ENCODE measurements at regions not wholly inside any gene's neighbourhood (a gene's known extent, or its start where the extent isn't known, plus 50 kb on each side); places are given as distances from the start of the nearest gene placed in this dataset.

- Histone ChIP-seq H3K27ac (ENCODE audit: low read depth in 2 of 2, low read length in 1 of 2) (no peak overlapping the region), H3K27me3 (ENCODE audit: insufficient read depth) (no peaks in the 10 kb centered on the region), H2AFZ (ENCODE audit: low read depth) (no peak overlapping the region), H3K9ac (no peak overlapping the region), H3F3A (replicated peaks; ENCODE audit: insufficient read depth) (no peaks in the 10 kb centered on the region), H3K4me3 (ENCODE audit: low read depth in 2 of 2, low read length in 1 of 2) (no peak overlapping the region), H3K4me1 (ENCODE audit: control insufficient read depth in 1 of 2, insufficient read depth in 2 of 2, low read depth in 1 of 2, low read length in 1 of 2) (no peaks in the 10 kb centered on the region), H3K79me2 (ENCODE audit: insufficient read depth) (no peaks in the 10 kb centered on the region), H3K36me3 (replicated peaks in 1 of 2; ENCODE audit: control insufficient read depth in 1 of 2, insufficient read depth in 2 of 2, low read length in 1 of 2) (no peaks in the 10 kb centered on the region), H4K20me1 (ENCODE audit: insufficient read depth) (no peaks in the 10 kb centered on the region), H3K9me2 (no peaks in the 10 kb centered on the region), H3K4me2 (no peak overlapping the region), H3K9me3 (no peaks in the 10 kb centered on the region)
- CTCF ChIA-PET, result no interaction called here
- DNase-seq, result no peak
- 65% methylated on average over 3 of the region's 3 CpGs for WGBS (ENCODE audit: low lambda C conversion rate)
- TF ChIP-seq FOXJ3 (CRISPR knock-in tag; IDR thresholded peaks at IDR 0.05) (no peak), TCF12 (IDR thresholded peaks at IDR 0.05) (no peak), USF2 (IDR thresholded peaks at IDR 0.05; ENCODE audit: borderline replicate concordance, low read depth, low read length) (no peak), RFX5 (IDR thresholded peaks at IDR 0.05; ENCODE audit: low read length) (no peak), RCOR1 (IDR thresholded peaks at IDR 0.05; ENCODE audit: low read length) (no peak), JUND (IDR thresholded peaks at IDR 0.05) (no peak), RAD21 (IDR thresholded peaks at IDR 0.05; ENCODE audit: low read length) (no peak), FOXM1 (IDR thresholded peaks at IDR 0.05; ENCODE audit: low read depth) (no peak), MAX (IDR thresholded peaks at IDR 0.05; ENCODE audit: low read depth) (no peak), RXRA (IDR thresholded peaks at IDR 0.05; ENCODE audit: borderline replicate concordance, low read depth) (no peak), NRF1 (IDR thresholded peaks at IDR 0.05; ENCODE audit: low read depth, low read length) (no peak), NFIC (IDR thresholded peaks at IDR 0.05; ENCODE audit: borderline replicate concordance) (no peak)
- TF ChIP-seq, protein P1, sequence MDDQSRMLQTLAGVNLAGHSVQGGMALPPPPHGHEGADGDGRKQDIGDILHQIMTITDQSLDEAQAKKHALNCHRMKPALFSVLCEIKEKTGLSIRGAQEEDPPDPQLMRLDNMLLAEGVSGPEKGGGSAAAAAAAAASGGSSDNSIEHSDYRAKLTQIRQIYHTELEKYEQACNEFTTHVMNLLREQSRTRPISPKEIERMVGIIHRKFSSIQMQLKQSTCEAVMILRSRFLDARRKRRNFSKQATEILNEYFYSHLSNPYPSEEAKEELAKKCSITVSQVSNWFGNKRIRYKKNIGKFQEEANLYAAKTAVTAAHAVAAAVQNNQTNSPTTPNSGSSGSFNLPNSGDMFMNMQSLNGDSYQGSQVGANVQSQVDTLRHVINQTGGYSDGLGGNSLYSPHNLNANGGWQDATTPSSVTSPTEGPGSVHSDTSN (IDR thresholded peaks at IDR 0.05), result no peak
- POLR2A ChIA-PET, result no interaction called here
Measured at GRCh38 chr3:74402821-74403220, 211.6 kb downstream of the CNTN3 start.

- Histone ChIP-seq H3K4me3 (ENCODE audit: low read depth in 2 of 2, low read length in 1 of 2) (no peak overlapping the region), H2AFZ (ENCODE audit: low read depth) (no peak overlapping the region), H3K4me2 (no peak overlapping the region), H3K79me2 (ENCODE audit: insufficient read depth) (no peaks in the 10 kb centered on the region), H3F3A (replicated peaks; ENCODE audit: insufficient read depth) (no peaks in the 10 kb centered on the region), H4K20me1 (ENCODE audit: insufficient read depth) (no peaks in the 10 kb centered on the region), H3K27ac (ENCODE audit: low read depth in 2 of 2, low read length in 1 of 2) (no peak overlapping the region), H3K9me2 (no peaks in the 10 kb centered on the region), H3K36me3 (replicated peaks in 1 of 2; ENCODE audit: control insufficient read depth in 1 of 2, insufficient read depth in 2 of 2, low read length in 1 of 2) (peaks cover 0 to 4% of the 10 kb centered on the region in 2 experiments), H3K9ac (no peak overlapping the region), H3K27me3 (ENCODE audit: insufficient read depth) (no peaks in the 10 kb centered on the region), H3K9me3 (no peaks in the 10 kb centered on the region), H3K4me1 (ENCODE audit: control insufficient read depth in 1 of 2, insufficient read depth in 2 of 2, low read depth in 1 of 2, low read length in 1 of 2) (peaks cover 0 to 2% of the 10 kb centered on the region in 2 experiments; a peak in 1 of 4 replicates)
- 32% methylated on average over 3 of the region's 3 CpGs for WGBS (ENCODE audit: low lambda C conversion rate)
- no peak for DNase-seq
- CTCF ChIA-PET, result no interaction called here
- POLR2A ChIA-PET, result no interaction called here
- TF ChIP-seq, protein P2, sequence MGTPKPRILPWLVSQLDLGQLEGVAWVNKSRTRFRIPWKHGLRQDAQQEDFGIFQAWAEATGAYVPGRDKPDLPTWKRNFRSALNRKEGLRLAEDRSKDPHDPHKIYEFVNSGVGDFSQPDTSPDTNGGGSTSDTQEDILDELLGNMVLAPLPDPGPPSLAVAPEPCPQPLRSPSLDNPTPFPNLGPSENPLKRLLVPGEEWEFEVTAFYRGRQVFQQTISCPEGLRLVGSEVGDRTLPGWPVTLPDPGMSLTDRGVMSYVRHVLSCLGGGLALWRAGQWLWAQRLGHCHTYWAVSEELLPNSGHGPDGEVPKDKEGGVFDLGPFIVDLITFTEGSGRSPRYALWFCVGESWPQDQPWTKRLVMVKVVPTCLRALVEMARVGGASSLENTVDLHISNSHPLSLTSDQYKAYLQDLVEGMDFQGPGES (IDR thresholded peaks at IDR 0.05; ENCODE audit: low read depth, low read length), result no peak
- no peak for TF ChIP-seq FOXM1 (IDR thresholded peaks at IDR 0.05; ENCODE audit: low read depth)
- no peak for TF ChIP-seq GATA2 (CRISPR knock-in tag; IDR thresholded peaks at IDR 0.05)
- no peak for TF ChIP-seq TAF1 (IDR thresholded peaks at IDR 0.05; ENCODE audit: borderline replicate concordance, low read depth, low read length)
- TF ChIP-seq FOSL2 (IDR thresholded peaks at IDR 0.05; ENCODE audit: borderline replicate concordance, low read depth), result no peak
- TF ChIP-seq RCOR1 (IDR thresholded peaks at IDR 0.05; ENCODE audit: low read length), result no peak
- TF ChIP-seq SMC3 (IDR thresholded peaks at IDR 0.05; ENCODE audit: low read depth, low read length), result no peak
- TF ChIP-seq POLR2AphosphoS5 (IDR thresholded peaks at IDR 0.05; ENCODE audit: low read depth, low read length), result no peak
- TF ChIP-seq SIN3A (IDR thresholded peaks at IDR 0.05; ENCODE audit: borderline replicate concordance, low read depth, low read length), result no peak
- TF ChIP-seq EP300 (IDR thresholded peaks at IDR 0.05; ENCODE audit: borderline replicate concordance in 1 of 2, low read depth in 1 of 2, low read length in 1 of 2), result no peak
- TF ChIP-seq USF2 (IDR thresholded peaks at IDR 0.05; ENCODE audit: borderline replicate concordance, low read depth, low read length), result no peak
- TF ChIP-seq MXI1 (IDR thresholded peaks at IDR 0.05; ENCODE audit: low read depth, low read length), result no peak
- no peak for TF ChIP-seq ZBTB33 (IDR thresholded peaks at IDR 0.05; ENCODE audit: borderline replicate concordance, low read depth)
- TF ChIP-seq JUND (IDR thresholded peaks at IDR 0.05), result no peak
- no peak for TF ChIP-seq ELF1 (IDR thresholded peaks at IDR 0.05)
Measured at GRCh38 chr3:74393426-74393825, 221.0 kb downstream of the CNTN3 start.
